HepG2 (cell line): ENCODE measurements at regions not wholly inside any gene's neighbourhood (a gene's known extent, or its start where the extent isn't known, plus 50 kb on each side); places are given as distances from the start of the nearest gene placed in this dataset.

Experiments
- E2F1 ChIP-seq: sonication (generic); formaldehyde crosslinking; IDR thresholded peaks from 2 replicates; pipeline ENCODE4 v1.5.0; 2020; ENCODE audit warnings: missing genetic modification reagents
- JUND ChIP-seq: sonication (generic); formaldehyde crosslinking; IDR thresholded peaks from 2 replicates; pipeline ENCODE4 v1.8.0; 2022; ENCODE audit warnings: mild to moderate bottlenecking, missing genetic modification reagents
- KDM6A ChIP-seq: IDR thresholded peaks from 2 replicates; pipeline ENCODE4 v1.6.1; 2016; ENCODE audit warnings: low read depth
- NBN ChIP-seq: fragments of 450-650 bp; conservative IDR thresholded peaks from 2 replicates; pipeline ENCODE4 v1.6.1; 2017
- POLR2A ChIP-seq, 2 experiments: IDR thresholded peaks; 2 replicates each; pipeline ENCODE4 v1.6.1; 2011; ENCODE audit warnings: low read depth in 2 of 2, low read length in 2 of 2, mild to moderate bottlenecking in 1 of 2, moderate library complexity in 1 of 2; ENCODE audit not compliant: insufficient read depth in 1 of 2
- RAD21 ChIP-seq: fragments of 450-650 bp; formaldehyde crosslinking; IDR thresholded peaks from 2 replicates; pipeline ENCODE4 v1.5.0; 2020; ENCODE audit warnings: mild to moderate bottlenecking
- REST ChIP-seq, 2 experiments: IDR thresholded peaks; 2 replicates each; pipeline ENCODE4 v1.6.1; 2011 to 2012; ENCODE audit warnings: low read length in 2 of 2, borderline replicate concordance in 1 of 2, low read depth in 1 of 2, mild to moderate bottlenecking in 1 of 2, moderate library complexity in 1 of 2
- SALL1 ChIP-seq: sonication (generic); formaldehyde crosslinking; IDR thresholded peaks from 2 replicates; pipeline ENCODE4 v1.8.0; 2022; ENCODE audit warnings: mild to moderate bottlenecking, missing genetic modification reagents
- TRIM22 ChIP-seq: fragments of 450-650 bp; IDR thresholded peaks from 2 replicates; pipeline ENCODE4 v1.6.1; 2017
- ZNF263 ChIP-seq: sonication (generic); formaldehyde crosslinking; IDR thresholded peaks from 2 replicates; pipeline ENCODE4 v1.4.0; 2020; ENCODE audit warnings: missing genetic modification reagents
- ZNF432 ChIP-seq: sonication (generic); formaldehyde crosslinking; IDR thresholded peaks from 2 replicates; pipeline ENCODE4 v1.5.0; 2020; ENCODE audit warnings: missing genetic modification reagents, mild to moderate bottlenecking, borderline replicate concordance
- ZNF770 ChIP-seq: sonication (generic); formaldehyde crosslinking; IDR thresholded peaks from 2 replicates; pipeline ENCODE4 v1.5.0; 2020; ENCODE audit warnings: mild to moderate bottlenecking, missing genetic modification reagents
- ZNF891 ChIP-seq: sonication (generic); formaldehyde crosslinking; IDR thresholded peaks from 2 replicates; pipeline ENCODE4 v1.5.0; 2020; ENCODE audit warnings: mild to moderate bottlenecking, missing genetic modification reagents
- ZSCAN29 ChIP-seq: sonication (generic); formaldehyde crosslinking; conservative IDR thresholded peaks from 2 replicates; pipeline ENCODE4 v1.4.0; 2020; ENCODE audit warnings: mild to moderate bottlenecking, missing genetic modification reagents

DNA sequence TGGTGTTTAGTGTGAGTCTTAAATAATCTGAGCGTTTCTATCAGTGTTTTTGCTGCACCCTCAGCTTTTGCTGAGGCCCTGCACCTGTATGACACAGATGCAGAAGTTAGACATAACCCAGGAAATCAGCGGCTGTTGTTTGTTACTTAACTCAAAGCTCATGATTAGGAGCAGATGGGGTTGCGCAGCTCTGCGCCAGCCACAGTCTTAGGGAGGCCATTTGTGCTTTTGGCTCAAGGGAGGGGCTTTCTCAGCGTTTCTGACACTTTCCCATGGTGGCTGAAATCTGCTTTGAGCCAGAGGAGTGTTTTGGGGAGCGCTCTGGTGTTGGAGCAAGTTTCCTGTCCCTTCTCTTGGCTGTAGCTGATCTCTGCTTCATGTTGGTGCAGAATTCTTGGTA lies 433.8 kb downstream of the NAF1 start:
- TF ChIP-seq TRIM22 (no peak), ZSCAN29 (CRISPR knock-in tag) (no peak), SALL1 (CRISPR knock-in tag) (no peak), POLR2A (IDR thresholded peaks at IDR 0.05; ENCODE audit: insufficient read depth in 1 of 2, low read depth in 2 of 2, low read length in 2 of 2) (no peak), RAD21 (CRISPR knock-in tag) (no peak), ZNF432 (CRISPR knock-in tag) (no peak), ZNF891 (CRISPR knock-in tag) (no peak), REST (IDR thresholded peaks at IDR 0.05; ENCODE audit: borderline replicate concordance in 1 of 2, low read depth in 1 of 2, low read length in 2 of 2) (no peak), NBN (no peak), ZNF263 (no peak), JUND (CRISPR knock-in tag) (no peak), KDM6A (no peak), ZNF770 (CRISPR knock-in tag) (no peak), E2F1 (CRISPR knock-in tag) (no peak)
